Fibroblast of pulmonary artery (primary cell): ENCODE measurements at regions not wholly inside any gene's neighbourhood (a gene's known extent, or its start where the extent isn't known, plus 50 kb on each side); places are given as distances from the start of the nearest gene placed in this dataset.

ENCODE experiments used
- DNase-seq: peaks from one replicate; pipeline ENCODE4 v3.0.0-alpha.2; 2010; ENCODE audit warnings: low read depth
- H3K4me3 ChIP-seq: replicated peaks from 2 replicates; pipeline ENCODE4 v1.5.1; 2011; ENCODE audit warnings: low read depth, mild to moderate bottlenecking, control low read depth, low read length, moderate library complexity
- TF ChIP-seq, protein P1 (sequence below): IDR thresholded peaks from 2 replicates; pipeline ENCODE4 v1.5.1; 2011; ENCODE audit warnings: mild to moderate bottlenecking, control low read depth, low read length, inconsistent platforms; ENCODE audit errors: missing control alignments

DNA sequence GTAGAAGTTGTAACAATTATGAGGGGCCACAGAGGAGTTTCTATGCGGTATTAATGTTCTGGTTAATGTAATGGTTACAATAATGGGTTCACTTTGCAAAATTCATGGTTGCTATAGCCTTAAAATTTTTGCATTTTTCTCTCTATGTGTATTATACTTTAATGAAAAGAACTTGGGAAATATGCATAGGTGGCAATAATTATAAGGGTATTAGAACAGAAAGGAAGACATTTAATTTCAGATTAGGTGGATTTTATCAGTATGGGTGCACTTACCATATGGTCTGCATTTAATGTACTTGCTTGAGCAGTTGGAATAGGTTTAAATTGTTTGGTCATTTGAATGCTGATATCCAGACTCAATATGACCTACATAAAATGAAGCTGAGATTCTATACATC, 161.6 kb upstream of the TACR1 start:
- no peak overlapping the region for H3K4me3 ChIP-seq
- DNase-seq: no peak
- TF ChIP-seq, protein P1, sequence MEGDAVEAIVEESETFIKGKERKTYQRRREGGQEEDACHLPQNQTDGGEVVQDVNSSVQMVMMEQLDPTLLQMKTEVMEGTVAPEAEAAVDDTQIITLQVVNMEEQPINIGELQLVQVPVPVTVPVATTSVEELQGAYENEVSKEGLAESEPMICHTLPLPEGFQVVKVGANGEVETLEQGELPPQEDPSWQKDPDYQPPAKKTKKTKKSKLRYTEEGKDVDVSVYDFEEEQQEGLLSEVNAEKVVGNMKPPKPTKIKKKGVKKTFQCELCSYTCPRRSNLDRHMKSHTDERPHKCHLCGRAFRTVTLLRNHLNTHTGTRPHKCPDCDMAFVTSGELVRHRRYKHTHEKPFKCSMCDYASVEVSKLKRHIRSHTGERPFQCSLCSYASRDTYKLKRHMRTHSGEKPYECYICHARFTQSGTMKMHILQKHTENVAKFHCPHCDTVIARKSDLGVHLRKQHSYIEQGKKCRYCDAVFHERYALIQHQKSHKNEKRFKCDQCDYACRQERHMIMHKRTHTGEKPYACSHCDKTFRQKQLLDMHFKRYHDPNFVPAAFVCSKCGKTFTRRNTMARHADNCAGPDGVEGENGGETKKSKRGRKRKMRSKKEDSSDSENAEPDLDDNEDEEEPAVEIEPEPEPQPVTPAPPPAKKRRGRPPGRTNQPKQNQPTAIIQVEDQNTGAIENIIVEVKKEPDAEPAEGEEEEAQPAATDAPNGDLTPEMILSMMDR: no peak

DNA sequence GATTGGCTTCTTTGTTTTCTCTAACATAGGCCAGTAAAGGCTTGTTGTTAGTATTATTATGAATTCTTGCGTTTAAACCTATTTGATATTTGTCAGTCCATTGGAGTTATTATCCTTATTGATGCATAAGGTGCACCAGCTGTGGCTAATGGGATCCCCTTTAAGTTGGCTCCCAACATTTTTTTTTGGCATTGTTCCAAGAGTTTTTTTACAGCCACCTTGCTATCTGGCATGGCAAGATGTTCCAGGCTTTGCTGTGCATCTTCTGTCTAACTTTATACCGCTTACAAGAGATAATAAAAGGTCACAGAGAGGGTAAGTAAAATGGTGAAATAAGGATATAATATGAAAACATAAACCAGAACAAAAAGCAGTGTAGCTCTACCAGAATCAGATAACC, 157.5 kb upstream of the TACR1 start:
- no peak for DNase-seq
- no peak overlapping the region for H3K4me3 ChIP-seq
- TF ChIP-seq, protein P1: no peak

- no peak overlapping the region for H3K4me3 ChIP-seq
- TF ChIP-seq, protein P1: no peak
- no peak for DNase-seq
Observed at GRCh38 chr2:75353131-75353530, 153.8 kb upstream of the TACR1 start.

GRCh38 chr2:75348307-75348706, 149.0 kb upstream of the TACR1 start:
- DNase-seq: no peak
- no peak overlapping the region for H3K4me3 ChIP-seq
- TF ChIP-seq, protein P1: no peak

DNA sequence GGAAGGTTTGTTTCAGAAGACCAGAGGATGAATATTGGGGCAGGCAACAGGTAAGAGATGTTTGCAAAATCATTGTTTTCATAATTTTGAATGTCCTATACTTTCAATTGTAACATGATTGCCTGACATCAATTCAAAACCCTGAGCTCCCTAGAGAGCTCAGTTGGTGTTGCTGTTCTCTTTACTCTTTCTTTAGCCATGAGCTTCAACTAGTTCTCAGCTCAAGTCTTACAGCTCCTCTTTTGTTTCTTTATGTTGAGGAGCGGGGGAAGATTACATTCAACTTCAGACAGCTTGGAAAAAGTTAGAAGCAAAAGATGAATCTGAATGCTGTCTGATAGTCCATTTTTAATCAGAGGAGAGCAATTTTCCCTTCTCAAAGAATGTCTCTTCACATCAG, 144.8 kb upstream of the TACR1 start:
- TF ChIP-seq, protein P1: no peak
- H3K4me3 ChIP-seq: no peak overlapping the region
- no peak for DNase-seq

DNA sequence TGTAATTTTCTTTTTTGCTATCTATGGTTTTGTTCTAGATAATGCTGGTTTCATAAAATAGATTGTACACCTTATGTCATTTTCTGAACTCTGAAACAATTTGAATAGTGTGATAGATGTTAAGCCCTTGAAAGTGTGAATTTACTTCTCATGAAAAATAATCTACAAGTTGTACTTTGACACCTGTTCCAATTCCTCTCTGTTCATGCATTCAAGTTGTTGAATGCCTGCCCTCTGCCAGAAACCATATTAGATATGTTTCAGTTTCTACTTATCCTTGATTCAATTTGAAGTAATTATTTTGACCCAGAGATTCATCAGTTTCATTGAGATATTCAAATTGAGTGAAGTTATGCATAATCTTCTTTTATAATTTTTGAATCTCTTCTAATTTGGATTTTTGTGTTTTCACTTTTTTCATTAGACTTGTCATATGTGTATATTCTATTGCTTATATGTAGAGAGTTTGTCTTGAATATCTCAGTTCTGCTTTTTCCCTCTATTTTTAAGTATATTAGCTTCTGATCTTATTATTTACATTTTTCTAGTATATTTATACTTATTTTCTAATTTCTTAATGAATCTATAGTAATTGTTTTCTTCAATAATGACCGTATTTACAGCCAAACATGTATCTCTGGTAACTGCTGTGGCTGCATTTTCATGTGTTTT, 143.3 kb upstream of the TACR1 start:
- H3K4me3 ChIP-seq: no peak overlapping the region
- DNase-seq: no peak
- TF ChIP-seq, protein P1: no peak

DNA sequence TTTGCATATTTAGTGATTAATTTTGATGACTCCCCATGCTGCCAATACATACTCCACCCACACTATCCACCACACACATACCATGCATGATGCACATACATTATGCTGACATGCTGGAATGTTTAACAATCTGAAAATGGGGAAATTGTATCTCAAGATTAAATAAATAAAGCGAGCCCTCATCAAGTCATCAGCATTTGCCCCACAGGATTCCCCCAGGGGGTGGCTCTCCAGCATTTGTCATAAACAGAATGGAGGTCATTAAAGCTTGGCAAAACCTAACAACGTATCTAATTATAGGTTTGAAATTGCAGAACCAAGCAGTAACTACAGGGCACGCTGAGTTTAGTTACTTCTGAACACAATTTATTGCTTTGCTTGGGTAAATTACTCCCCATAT, 141.2 kb upstream of the TACR1 start:
- TF ChIP-seq, protein P1: no peak
- no peak overlapping the region for H3K4me3 ChIP-seq
- DNase-seq: no peak
